Fibroblast of skin of right biceps (primary cell): ENCODE measurements at regions not wholly inside any gene's neighbourhood (a gene's known extent, or its start where the extent isn't known, plus 50 kb on each side); places are given as distances from the start of the nearest gene placed in this dataset.
"Not testable (repeated sequence)": the region's sequence is repeated elsewhere in the genome, so short reads cannot be mapped to it uniquely, and the experiment has no call there.

Experiments
- DNase-seq: peaks from one replicate; pipeline ENCODE4 v3.0.0-alpha.2; 2013

GRCh38 chr3:71925511-71926261 lies 140.7 kb upstream of the PROK2 start:
- not testable (repeated sequence) for DNase-seq

GRCh38 chr3:71924721-71925120 lies 139.8 kb upstream of the PROK2 start:
- no peak for DNase-seq

- DNase-seq: no peak
Observed at GRCh38 chr3:71921036-71921435, 136.1 kb upstream of the PROK2 start.

- DNase-seq: no peak
Observed at GRCh38 chr3:71919572-71919971, 134.6 kb upstream of the PROK2 start.

- no peak for DNase-seq
Observed at GRCh38 chr3:71917545-71917944, 132.6 kb upstream of the PROK2 start.

- DNase-seq: peak; percentile 53
Observed at GRCh38 chr3:71916747-71917369, 131.9 kb upstream of the PROK2 start.

GRCh38 chr3:71912839-71913495 lies 128.0 kb upstream of the PROK2 start:
- DNase-seq: no peak

- DNase-seq: no peak
Observed at GRCh38 chr3:71910108-71910507, 125.2 kb upstream of the PROK2 start.

GRCh38 chr3:71907996-71908395 lies 123.0 kb upstream of the PROK2 start:
- no peak for DNase-seq

- DNase-seq: no peak
Observed at GRCh38 chr3:71906976-71907375, 122.0 kb upstream of the PROK2 start.

- no peak for DNase-seq
Observed at GRCh38 chr3:71905426-71905825, 120.5 kb upstream of the PROK2 start.

GRCh38 chr3:71903936-71904335 lies 119.0 kb upstream of the PROK2 start:
- no peak for DNase-seq

GRCh38 chr3:71903112-71903495 lies 118.2 kb upstream of the PROK2 start:
- no peak for DNase-seq

GRCh38 chr3:71902258-71903111 lies 117.5 kb upstream of the PROK2 start:
- DNase-seq: no peak

- no peak for DNase-seq
Observed at GRCh38 chr3:71901645-71902044, 116.7 kb upstream of the PROK2 start.

GRCh38 chr3:71900057-71900456 lies 115.1 kb upstream of the PROK2 start:
- DNase-seq: no peak

- no peak for DNase-seq
Observed at GRCh38 chr3:71896751-71897150, 111.8 kb upstream of the PROK2 start.

- no peak for DNase-seq
Observed at GRCh38 chr3:71893702-71894479, 108.9 kb upstream of the PROK2 start.

- DNase-seq: no peak
Observed at GRCh38 chr3:71893122-71893521, 108.2 kb upstream of the PROK2 start.

GRCh38 chr3:71891483-71891882 lies 106.5 kb upstream of the PROK2 start:
- no peak for DNase-seq

GRCh38 chr3:71890356-71890931 lies 105.5 kb upstream of the PROK2 start:
- DNase-seq: no peak

- DNase-seq: no peak
Observed at GRCh38 chr3:71887256-71887655, 102.3 kb upstream of the PROK2 start.
